Fibroblast of lung (primary cell): ENCODE measurements at regions not wholly inside any gene's neighbourhood (a gene's known extent, or its start where the extent isn't known, plus 50 kb on each side); places are given as distances from the start of the nearest gene placed in this dataset.

Experiments used
- DNase-seq, 2 donors: peaks; one replicate each; pipeline versions ENCODE4 v3.0.0 to v3.0.0-alpha.2; 2010; ENCODE audit warnings: low read depth in 2 of 2
- H2AFZ ChIP-seq: 2 replicates; pipeline ENCODE4 v1.5.1; 2012; ENCODE audit warnings: low read length, control low read depth, inconsistent platforms
- H3K27ac ChIP-seq: 2 replicates; pipeline ENCODE4 v1.5.1; 2011; ENCODE audit warnings: low read length, control low read depth; ENCODE audit not compliant: insufficient read depth
- H3K27me3 ChIP-seq: 2 replicates; pipeline ENCODE4 v1.5.1; 2011; ENCODE audit warnings: mild to moderate bottlenecking, low read length; ENCODE audit not compliant: control insufficient read depth, insufficient read depth
- H3K36me3 ChIP-seq: 2 replicates; pipeline ENCODE4 v1.5.1; 2011; ENCODE audit warnings: low read length; ENCODE audit not compliant: control insufficient read depth, insufficient read depth
- H3K4me1 ChIP-seq: 2 replicates; pipeline ENCODE4 v1.5.1; 2011; ENCODE audit warnings: low read length; ENCODE audit not compliant: control insufficient read depth, insufficient read depth; ENCODE audit errors: extremely low read depth
- H3K4me2 ChIP-seq: 2 replicates; pipeline ENCODE4 v1.5.1; 2011; ENCODE audit warnings: low read length, control low read depth; ENCODE audit not compliant: insufficient read depth; ENCODE audit errors: extremely low read depth
- H3K4me3 ChIP-seq, 4 experiments: fragments of 200-600 bp in 1 of 4; sonication (generic) in 1 of 4; replicated peaks in 1 of 4; 2 replicates each; pipeline ENCODE4 v1.5.1; 2011 to 2016; ENCODE audit warnings: low read length in 4 of 4, low read depth in 3 of 4, mild to moderate bottlenecking in 3 of 4, control low read depth in 2 of 4, inconsistent platforms in 1 of 4, mixed read lengths in 1 of 4; ENCODE audit not compliant: insufficient read depth in 1 of 4; ENCODE audit errors: control extremely low read depth in 1 of 4
- H3K79me2 ChIP-seq: 2 replicates; pipeline ENCODE4 v1.5.1; 2012; ENCODE audit warnings: mild to moderate bottlenecking, low read length, inconsistent platforms; ENCODE audit not compliant: control insufficient read depth, insufficient read depth
- H3K9ac ChIP-seq: 2 replicates; pipeline ENCODE4 v1.5.1; 2011; ENCODE audit warnings: mild to moderate bottlenecking, low read length, control low read depth; ENCODE audit not compliant: insufficient read depth
- H3K9me3 ChIP-seq: 2 replicates; pipeline ENCODE4 v1.5.1; 2012; ENCODE audit warnings: low read depth, low read length; ENCODE audit not compliant: control insufficient read depth, insufficient read depth
- H4K20me1 ChIP-seq: 2 replicates; pipeline ENCODE4 v1.5.1; 2011; ENCODE audit warnings: low read length; ENCODE audit not compliant: control insufficient read depth, insufficient read depth; ENCODE audit errors: extremely low read depth
- EZH2 ChIP-seq: IDR thresholded peaks from 2 replicates; pipeline ENCODE4 v1.5.1; 2012; ENCODE audit warnings: low read length, control low read depth, mild to moderate bottlenecking; ENCODE audit errors: missing control alignments
- TF ChIP-seq, protein P1 (sequence below), 2 donors: IDR thresholded peaks in 1 of 2; conservative IDR thresholded peaks in 1 of 2; 1 replicate in 1 of 2; 2 replicates in 1 of 2; pipeline ENCODE4 v1.5.1; 2011 to 2012; ENCODE audit warnings: low read length in 2 of 2, control low read depth in 1 of 2, inconsistent platforms in 1 of 2, low read depth in 1 of 2, mild to moderate bottlenecking in 1 of 2

DNA sequence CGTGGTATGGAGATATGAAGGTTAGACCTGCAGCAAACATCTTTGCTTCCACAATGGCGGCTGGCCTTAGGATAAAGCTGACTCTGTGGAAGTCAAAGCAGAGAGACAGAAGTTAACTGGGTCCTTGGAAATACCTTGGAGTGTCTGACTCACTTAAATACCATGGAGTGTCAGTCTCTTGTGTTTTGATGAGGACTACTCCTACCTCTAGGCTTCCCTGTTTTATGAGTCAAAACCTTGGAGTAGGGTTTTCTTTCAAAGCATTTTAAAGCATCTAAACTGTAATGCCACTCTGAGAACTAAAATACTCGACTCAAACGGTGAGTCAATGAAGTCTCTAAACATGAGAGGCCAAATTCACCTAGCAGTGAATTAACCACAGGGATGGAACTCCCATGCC is 329.1 kb downstream of the SAMD5 start:
- Histone ChIP-seq H2AFZ (no peak overlapping the region), H3K27ac (no peak overlapping the region), H3K4me2 (no peak overlapping the region), H3K36me3 (no peaks in the 10 kb centered on the region), H3K27me3 (no peaks in the 10 kb centered on the region), H3K9ac (no peak overlapping the region), H4K20me1 (no peaks in the 10 kb centered on the region), H3K9me3 (no peaks in the 10 kb centered on the region), H3K4me1 (no peaks in the 10 kb centered on the region), H3K79me2 (no peaks in the 10 kb centered on the region), H3K4me3 (no peak overlapping the region)
- DNase-seq = peak in 1 of 2 donors; percentile 11
- TF ChIP-seq, protein P1, sequence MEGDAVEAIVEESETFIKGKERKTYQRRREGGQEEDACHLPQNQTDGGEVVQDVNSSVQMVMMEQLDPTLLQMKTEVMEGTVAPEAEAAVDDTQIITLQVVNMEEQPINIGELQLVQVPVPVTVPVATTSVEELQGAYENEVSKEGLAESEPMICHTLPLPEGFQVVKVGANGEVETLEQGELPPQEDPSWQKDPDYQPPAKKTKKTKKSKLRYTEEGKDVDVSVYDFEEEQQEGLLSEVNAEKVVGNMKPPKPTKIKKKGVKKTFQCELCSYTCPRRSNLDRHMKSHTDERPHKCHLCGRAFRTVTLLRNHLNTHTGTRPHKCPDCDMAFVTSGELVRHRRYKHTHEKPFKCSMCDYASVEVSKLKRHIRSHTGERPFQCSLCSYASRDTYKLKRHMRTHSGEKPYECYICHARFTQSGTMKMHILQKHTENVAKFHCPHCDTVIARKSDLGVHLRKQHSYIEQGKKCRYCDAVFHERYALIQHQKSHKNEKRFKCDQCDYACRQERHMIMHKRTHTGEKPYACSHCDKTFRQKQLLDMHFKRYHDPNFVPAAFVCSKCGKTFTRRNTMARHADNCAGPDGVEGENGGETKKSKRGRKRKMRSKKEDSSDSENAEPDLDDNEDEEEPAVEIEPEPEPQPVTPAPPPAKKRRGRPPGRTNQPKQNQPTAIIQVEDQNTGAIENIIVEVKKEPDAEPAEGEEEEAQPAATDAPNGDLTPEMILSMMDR (conservative IDR thresholded peaks at IDR 0.05 in 1 of 2, IDR thresholded peaks at IDR 0.05 in 1 of 2; ENCODE audit: low read depth in 1 of 2, low read length in 2 of 2) = no peak
- no peak for TF ChIP-seq EZH2

DNA sequence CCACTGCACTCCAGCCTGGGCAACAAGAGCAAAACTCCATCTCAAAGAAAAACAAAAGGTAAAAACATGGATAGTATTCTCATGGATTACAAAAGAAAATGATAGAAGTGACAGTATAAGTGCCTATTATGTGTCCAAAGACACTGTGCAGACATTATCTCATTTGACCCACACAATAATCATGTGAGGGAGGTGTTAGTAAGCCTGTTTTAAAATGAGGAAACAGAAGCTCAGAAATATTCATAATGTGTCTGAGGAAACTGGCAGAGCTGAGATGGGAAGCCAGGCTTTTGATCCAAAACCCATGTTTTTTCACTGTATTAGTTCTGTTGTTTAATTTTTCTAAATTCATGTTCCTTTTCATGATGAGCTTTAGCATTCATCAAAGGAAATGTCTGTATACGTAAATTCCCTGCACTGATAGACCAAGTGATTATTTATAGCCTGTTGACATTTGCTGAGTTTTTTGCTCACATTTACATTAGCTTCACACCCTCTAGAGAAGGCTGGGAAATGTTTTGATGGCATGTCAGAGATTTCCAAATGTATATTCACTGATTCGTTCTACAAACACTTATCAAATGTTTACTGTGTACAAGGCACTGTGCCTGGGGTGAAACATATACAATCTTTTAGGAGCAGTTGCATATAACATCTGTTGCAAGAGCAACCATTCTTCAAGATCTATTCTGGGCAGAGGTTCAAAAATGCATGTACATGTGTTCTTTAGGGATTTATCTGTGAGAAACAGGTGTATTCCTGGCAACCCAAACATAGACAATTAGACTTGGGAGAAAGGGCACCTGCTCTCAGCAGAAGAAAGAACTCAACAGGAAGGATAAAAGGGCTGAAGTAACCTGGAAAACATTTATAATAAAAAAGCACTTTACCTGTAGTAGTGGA is 331.5 kb downstream of the SAMD5 start:
- Histone ChIP-seq H3K79me2 (no peaks in the 10 kb centered on the region), H3K27me3 (no peaks in the 10 kb centered on the region), H3K4me3 (no peak overlapping the region), H3K27ac (no peak overlapping the region), H3K4me1 (no peaks in the 10 kb centered on the region), H3K36me3 (no peaks in the 10 kb centered on the region), H3K9ac (no peak overlapping the region), H3K9me3 (no peaks in the 10 kb centered on the region), H4K20me1 (no peaks in the 10 kb centered on the region), H2AFZ (no peak overlapping the region), H3K4me2 (no peak overlapping the region)
- TF ChIP-seq EZH2 = no peak
- TF ChIP-seq, protein P1 (conservative IDR thresholded peaks at IDR 0.05 in 1 of 2, IDR thresholded peaks at IDR 0.05 in 1 of 2; ENCODE audit: low read depth in 1 of 2, low read length in 2 of 2) = no peak
- no peak for DNase-seq

DNA sequence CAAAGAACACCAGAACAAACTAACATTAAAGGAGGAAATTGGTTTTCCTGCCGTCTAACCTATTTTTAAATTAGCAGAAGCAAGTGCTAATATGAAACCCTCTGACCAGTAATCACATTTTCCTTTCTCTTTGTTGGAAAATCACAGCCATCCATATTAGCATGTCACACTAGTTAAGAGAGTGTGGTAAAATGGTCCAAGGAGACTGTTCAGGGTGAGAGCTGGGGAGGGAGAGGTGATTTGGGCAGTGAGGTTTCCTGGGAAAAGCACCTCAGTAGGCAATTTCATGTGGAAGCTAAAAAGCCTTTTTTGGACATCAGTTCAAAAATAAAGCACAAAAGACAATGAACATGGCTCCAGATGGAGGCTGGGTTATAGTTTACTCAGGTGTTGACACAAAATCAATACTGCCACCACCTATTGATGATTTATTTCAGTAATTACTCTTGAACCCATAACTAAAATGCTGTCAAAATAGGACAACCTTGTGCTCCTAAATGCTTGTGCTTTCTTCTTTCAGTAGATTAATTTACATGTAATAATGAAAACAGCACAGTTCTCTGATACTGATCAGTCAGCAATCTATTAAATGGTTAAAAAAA is 333.2 kb downstream of the SAMD5 start:
- H4K20me1 ChIP-seq = no peaks in the 10 kb centered on the region
- H3K79me2 ChIP-seq = no peaks in the 10 kb centered on the region
- H3K27me3 ChIP-seq = no peaks in the 10 kb centered on the region
- no peak for TF ChIP-seq EZH2
- TF ChIP-seq, protein P1 (conservative IDR thresholded peaks at IDR 0.05 in 1 of 2, IDR thresholded peaks at IDR 0.05 in 1 of 2; ENCODE audit: low read depth in 1 of 2, low read length in 2 of 2) = no peak
- no peak overlapping the region for H3K9ac ChIP-seq
- H2AFZ ChIP-seq = no peak overlapping the region
- no peaks in the 10 kb centered on the region for H3K4me1 ChIP-seq
- H3K4me3 ChIP-seq = no peak overlapping the region
- H3K9me3 ChIP-seq = no peaks in the 10 kb centered on the region
- H3K36me3 ChIP-seq = no peaks in the 10 kb centered on the region
- H3K4me2 ChIP-seq = no peak overlapping the region
- no peak for DNase-seq
- H3K27ac ChIP-seq = no peak overlapping the region
